Adrenal gland (tissue), 9 donors: ENCODE measurements at regions not wholly inside any gene's neighbourhood (a gene's known extent, or its start where the extent isn't known, plus 50 kb on each side); places are given as distances from the start of the nearest gene placed in this dataset.

Source experiments
- DNase-seq, 7 donors: peaks; one replicate each; pipeline ENCODE4 v3.0.0-alpha.2; 2019 to 2020
- H3K27ac ChIP-seq, 5 donors: fragments of 200-600 bp; sonication (generic) in 4 of 5; 1 replicate in 3 of 5; 2 replicates in 2 of 5; pipeline versions ENCODE4 v1.5.1 to v1.8.0; 2016 to 2020; ENCODE audit warnings: mild to moderate bottlenecking in 1 of 5
- H3K27me3 ChIP-seq: fragments of 200-600 bp; 2 replicates; pipeline ENCODE4 v1.8.0; 2021
- H3K36me3 ChIP-seq, 2 donors: fragments of 200-600 bp; replicated peaks in 1 of 2; 1 replicate in 1 of 2; 2 replicates in 1 of 2; pipeline versions ENCODE4 v1.5.1 to v1.8.0; 2018 to 2022
- H3K4me1 ChIP-seq, 2 donors: fragments of 200-600 bp; replicated peaks in 1 of 2; 1 replicate in 1 of 2; 2 replicates in 1 of 2; pipeline versions ENCODE4 v1.5.1 to v1.8.0; 2018 to 2021
- H3K4me3 ChIP-seq, 4 donors: fragments of 200-600 bp; sonication (generic) in 3 of 4; one replicate each; pipeline ENCODE4 v1.5.1; 2016 to 2018
- H3K9me3 ChIP-seq, 3 donors: fragments of 200-600 bp; sonication (generic) in 1 of 3; replicated peaks in 1 of 3; 1 replicate in 2 of 3; 2 replicates in 1 of 3; pipeline versions ENCODE4 v1.5.1 to v1.8.0; 2016 to 2021
- CTCF ChIP-seq, 6 experiments: fragments of 450-650 bp in 4 of 6; fragments of 200-600 bp in 2 of 6; sonication (generic) in 1 of 6; IDR thresholded peaks; 1 replicate in 5 of 6; 2 replicates in 1 of 6; pipeline versions ENCODE4 v1.5.1 to v1.8.0; 2016 to 2021; ENCODE audit warnings: antibody characterized with exemption in 6 of 6, mild to moderate bottlenecking in 2 of 6, moderate library complexity in 1 of 6
- POLR2A ChIP-seq, 2 donors: fragments of 450-650 bp; IDR thresholded peaks; one replicate each; pipeline ENCODE4 v1.6.1; 2017; ENCODE audit warnings: antibody characterized with exemption in 2 of 2, mild to moderate bottlenecking in 2 of 2, moderate library complexity in 1 of 2
- WGBS, 4 donors: extraction: QIAGEN DNeasy Blood & Tissue Kit in 2 of 4; methylation state at CpG; one replicate each; pipeline versions ENCODE4 v1.1.5 to v1.1.7; 2013 to 2017; 5-methylcytosine and 5-hydroxymethylcytosine counted together
- intact Hi-C, 2 donors: fragments of 100-400 bp; cut with DNase I; formaldehyde crosslinking; loops; one replicate each; pipeline versions ENCODE4 v1.14.1 to v1.15.0; 2022 to 2023
- donor health status: healthy with polysubstance abuse.
- donor health status: Bipolar disorder and iron deficiency.
- donor health status: DM: yes; HTN: yes; CAD: no.
- donor health status: DM: no; HTN: no; CAD: no.
- donor health status: DM: no; HTN: no; CAD: no.

GRCh38 chr1:166271151-166271538, 104.3 kb upstream of the FAM78B start:
- Histone ChIP-seq H3K4me1 (no peaks in the 10 kb centered on the region), H3K4me3 (no peak overlapping the region), H3K36me3 (no peaks in the 10 kb centered on the region), H3K27me3 (no peaks in the 10 kb centered on the region), H3K27ac (no peak overlapping the region), H3K9me3 (no peaks in the 10 kb centered on the region)
- intact Hi-C loops, result no loop called here
- no peak for DNase-seq
- no peak for TF ChIP-seq CTCF (IDR thresholded peaks at IDR 0.05)
- 40 to 88% (median 53%) methylated on average over 1 of the region's 1 CpG for WGBS, 4 donors

GRCh38 chr1:166272155-166272554, 105.4 kb upstream of the FAM78B start:
- Histone ChIP-seq H3K4me1 (no peaks in the 10 kb centered on the region), H3K9me3 (no peaks in the 10 kb centered on the region), H3K27me3 (no peaks in the 10 kb centered on the region), H3K27ac (no peak overlapping the region), H3K4me3 (no peak overlapping the region), H3K36me3 (no peaks in the 10 kb centered on the region)
- DNase-seq, result no peak
- WGBS, 4 donors, result 83 to 93% (median 88%) methylated on average over 1 of the region's 1 CpG
- TF ChIP-seq POLR2A (IDR thresholded peaks at IDR 0.05), result no peak
- TF ChIP-seq CTCF (IDR thresholded peaks at IDR 0.05), result no peak
- intact Hi-C loops, result no loop called here

GRCh38 chr1:166272851-166273250, 106.0 kb upstream of the FAM78B start:
- DNase-seq, result no peak
- intact Hi-C loops, result no loop called here
- Histone ChIP-seq H3K27ac (no peak overlapping the region), H3K9me3 (no peaks in the 10 kb centered on the region), H3K27me3 (no peaks in the 10 kb centered on the region), H3K4me1 (no peaks in the 10 kb centered on the region), H3K36me3 (no peaks in the 10 kb centered on the region), H3K4me3 (no peak overlapping the region)
- no peak for TF ChIP-seq POLR2A (IDR thresholded peaks at IDR 0.05)
- no peak for TF ChIP-seq CTCF (IDR thresholded peaks at IDR 0.05)

- Histone ChIP-seq H3K4me3 (no peak overlapping the region), H3K27ac (no peak overlapping the region), H3K27me3 (no peaks in the 10 kb centered on the region), H3K4me1 (no peaks in the 10 kb centered on the region), H3K9me3 (no peaks in the 10 kb centered on the region), H3K36me3 (no peaks in the 10 kb centered on the region)
- 50 to 61% (median 60%) methylated on average over 6 of the region's 6 CpGs for WGBS, 4 donors
- TF ChIP-seq POLR2A (IDR thresholded peaks at IDR 0.05), result no peak
- no peak for TF ChIP-seq CTCF (IDR thresholded peaks at IDR 0.05)
- intact Hi-C loops, result no loop called here
- DNase-seq, result no peak
These were observed 106.8 kb upstream of the FAM78B start for GRCh38 chr1:166273618-166274017.
